Lung (tissue), 11 donors: ENCODE measurements at regions not wholly inside any gene's neighbourhood (a gene's known extent, or its start where the extent isn't known, plus 50 kb on each side); places are given as distances from the start of the nearest gene placed in this dataset.

Experiments used
- ATAC-seq: fragments of 200-7000 bp; cut with Tn5 transposase; one replicate; pipeline ENCODE4 v1.9.1; 2020; ENCODE audit warnings: moderate number of reproducible peaks; ENCODE audit not compliant: insufficient read depth, low FRiP score
- DNase-seq, 3 donors: peaks; one replicate each; pipeline ENCODE4 v3.0.0-alpha.2; 2013 to 2017
- H3K27ac ChIP-seq, 2 donors: one replicate each; pipeline ENCODE4 v1.5.1; 2013; ENCODE audit warnings: mild to moderate bottlenecking in 2 of 2, moderate library complexity in 2 of 2, control low read depth in 1 of 2, inconsistent platforms in 1 of 2, low read depth in 1 of 2, low read length in 1 of 2
- H3K27me3 ChIP-seq, 3 donors: one replicate each; pipeline ENCODE4 v1.5.1; 2013; ENCODE audit warnings: low read length in 2 of 3; ENCODE audit not compliant: control insufficient read depth in 3 of 3, insufficient read depth in 3 of 3
- H3K36me3 ChIP-seq, 4 donors: one replicate each; pipeline ENCODE4 v1.5.1; 2013; ENCODE audit warnings: low read length in 4 of 4, mild to moderate bottlenecking in 1 of 4, moderate library complexity in 1 of 4; ENCODE audit not compliant: control insufficient read depth in 4 of 4, insufficient read depth in 4 of 4
- H3K4me1 ChIP-seq, 5 donors: one replicate each; pipeline ENCODE4 v1.5.1; 2013; ENCODE audit warnings: low read length in 5 of 5, mild to moderate bottlenecking in 2 of 5, moderate library complexity in 1 of 5; ENCODE audit not compliant: control insufficient read depth in 5 of 5, insufficient read depth in 5 of 5
- H3K4me3 ChIP-seq: one replicate; pipeline ENCODE4 v1.5.1; 2013; ENCODE audit warnings: mild to moderate bottlenecking, control low read depth, moderate library complexity
- H3K9ac ChIP-seq, 2 donors: one replicate each; pipeline ENCODE4 v1.5.1; 2013; ENCODE audit warnings: low read length in 2 of 2, control low read depth in 1 of 2; ENCODE audit not compliant: insufficient read depth in 1 of 2
- H3K9me3 ChIP-seq, 4 donors: one replicate each; pipeline ENCODE4 v1.5.1; 2013; ENCODE audit warnings: low read length in 3 of 4, mild to moderate bottlenecking in 1 of 4, moderate library complexity in 1 of 4; ENCODE audit not compliant: control insufficient read depth in 4 of 4, insufficient read depth in 3 of 4
- CTCF ChIP-seq: IDR thresholded peaks from 2 replicates; pipeline ENCODE4 v1.5.1; 2012; ENCODE audit warnings: mild to moderate bottlenecking; ENCODE audit errors: control extremely low read depth, extremely low read depth
- WGBS, 2 donors: extraction: QIAGEN DNeasy Blood & Tissue Kit; methylation state at CpG; one replicate each; pipeline ENCODE4 v1.1.7; 2013; 5-methylcytosine and 5-hydroxymethylcytosine counted together
- donor health status: control.
- donor health status: control.
- donor health status: Bipolar disorder and iron deficiency.
- donor health status: healthy.
- donor health status: DM: yes; HTN: yes; CAD: no.

GRCh38 chr6:120260636-120261035 is 911.1 kb upstream of the MAN1A1 start:
- H3K27me3 ChIP-seq: no peaks in the 10 kb centered on the region
- DNase-seq: no peak
- ATAC-seq: no peak
- no peak for TF ChIP-seq CTCF
- no peaks in the 10 kb centered on the region for H3K36me3 ChIP-seq
- H3K4me1 ChIP-seq: no peaks in the 10 kb centered on the region
- H3K27ac ChIP-seq: no peak overlapping the region
- H3K9me3 ChIP-seq: no peaks in the 10 kb centered on the region
- 69 to 78% methylated on average over 2 of the region's 2 CpGs for WGBS, 2 donors
- H3K4me3 ChIP-seq: no peak overlapping the region
- no peak overlapping the region for H3K9ac ChIP-seq

- Histone ChIP-seq H3K9ac (no peak overlapping the region), H3K27me3 (no peaks in the 10 kb centered on the region), H3K4me1 (peaks cover 0 to 10% (median 0%) of the 10 kb centered on the region in 5 donors), H3K9me3 (peaks cover 0 to 4% (median 0%) of the 10 kb centered on the region in 4 donors), H3K4me3 (no peak overlapping the region), H3K27ac (no peak overlapping the region), H3K36me3 (no peaks in the 10 kb centered on the region)
- TF ChIP-seq CTCF: no peak
- no peak for ATAC-seq
- DNase-seq: peak in 2 of 3 donors; percentile 60 to 74
- 81 to 92% methylated on average over 4 of the region's 4 CpGs for WGBS, 2 donors
Measured at GRCh38 chr6:120254651-120255050, 905.1 kb upstream of the MAN1A1 start.

- no peaks in the 10 kb centered on the region for H3K36me3 ChIP-seq
- H3K27ac ChIP-seq: no peak overlapping the region
- ATAC-seq (no peak), DNase-seq (no peak)
- 71 to 81% methylated on average over 3 of the region's 3 CpGs for WGBS, 2 donors
- H3K4me1 ChIP-seq: no peaks in the 10 kb centered on the region
- H3K4me3 ChIP-seq: no peak overlapping the region
- H3K9me3 ChIP-seq: peaks cover 0 to 4% (median 1%) of the 10 kb centered on the region in 4 donors
- TF ChIP-seq CTCF: no peak
- H3K9ac ChIP-seq: no peak overlapping the region
- no peaks in the 10 kb centered on the region for H3K27me3 ChIP-seq
Measured at GRCh38 chr6:120248451-120248850, 898.9 kb upstream of the MAN1A1 start.

DNA sequence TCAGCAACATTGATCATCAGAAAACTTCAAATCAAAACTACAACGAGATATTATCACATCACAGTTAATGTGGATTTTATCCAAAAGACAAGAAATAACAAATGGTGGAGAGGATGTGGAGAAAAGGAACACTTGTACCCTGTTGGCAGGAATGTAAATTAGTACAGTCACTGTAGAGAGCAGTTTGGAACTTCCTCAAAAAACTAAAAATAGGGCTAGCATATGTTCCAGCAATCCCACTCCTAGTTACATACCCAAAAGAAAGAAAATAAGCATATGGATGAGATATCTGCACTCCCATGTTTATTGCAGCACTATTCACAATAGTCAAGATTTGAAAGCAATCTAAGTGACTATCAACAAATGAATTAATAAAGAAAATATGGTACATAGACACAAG is 887.7 kb upstream of the MAN1A1 start:
- no peak for DNase-seq
- no peak overlapping the region for H3K9ac ChIP-seq

More for the DNA sequence above, 887.7 kb upstream of the MAN1A1 start:
- peaks cover 0 to 12% (median 5%) of the 10 kb centered on the region in 4 donors for H3K9me3 ChIP-seq
- H3K36me3 ChIP-seq: no peaks in the 10 kb centered on the region
- H3K27ac ChIP-seq: no peak overlapping the region
- H3K27me3 ChIP-seq: no peaks in the 10 kb centered on the region
- peaks cover 0 to 8% (median 0%) of the 10 kb centered on the region in 5 donors for H3K4me1 ChIP-seq
- ATAC-seq: no peak
- WGBS, 2 donors: 69 to 79% methylated on average over 1 of the region's 1 CpG
- no peak overlapping the region for H3K4me3 ChIP-seq
- no peak for TF ChIP-seq CTCF
